ENCODE measurements at regions not wholly inside any gene's neighbourhood (a gene's known extent, or its start where the extent isn't known, plus 50 kb on each side); places are given as distances from the start of the nearest gene placed in this dataset.
"Not testable (repeated sequence)": the region's sequence is repeated elsewhere in the genome, so short reads cannot be mapped to it uniquely, and the experiment has no call there.

DNA sequence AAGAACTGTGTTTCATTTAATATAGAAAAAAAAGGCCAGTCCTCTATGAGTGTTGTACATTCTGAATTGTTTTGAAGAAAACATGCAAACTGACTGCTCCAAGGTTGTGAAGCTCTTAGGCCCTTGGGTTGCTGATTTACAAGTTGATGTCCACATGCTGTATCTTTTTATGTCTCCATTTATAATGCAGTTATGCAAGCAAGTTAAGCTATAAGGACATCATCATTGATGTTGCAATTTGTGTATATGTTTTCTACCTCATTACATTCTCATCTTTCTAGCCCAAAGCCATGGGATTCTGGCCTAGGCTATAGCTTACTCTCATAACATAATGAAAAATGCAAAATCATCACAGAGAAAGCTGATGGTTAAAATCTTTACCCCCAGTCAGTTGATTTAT lies 245.7 kb upstream of the AGTR1 start:
- ATAC-seq (no peak), DNase-seq (ENCODE audit: low spot score) (no peak)

DNA sequence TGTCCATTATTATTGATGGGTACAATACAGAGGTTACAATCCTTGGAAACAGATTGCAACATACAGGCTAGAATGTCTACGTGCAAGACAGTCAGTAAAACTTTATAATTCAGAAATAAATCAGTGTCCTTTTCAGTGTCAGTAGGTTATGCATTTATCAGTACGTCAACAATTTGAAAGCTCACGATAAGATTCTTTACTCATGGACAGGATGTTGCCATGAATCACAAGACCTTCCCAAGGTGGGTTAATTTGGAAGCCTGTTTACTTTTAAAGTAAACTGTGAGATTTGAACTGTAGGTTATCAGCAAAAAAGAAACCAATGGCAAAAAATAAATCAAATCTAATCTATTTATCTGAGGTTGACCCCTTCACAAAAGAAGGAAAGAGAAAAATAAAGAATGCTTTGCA lies 243.9 kb upstream of the AGTR1 start:
- no peak for DNase-seq (ENCODE audit: low spot score)
- ATAC-seq = no peak

DNA sequence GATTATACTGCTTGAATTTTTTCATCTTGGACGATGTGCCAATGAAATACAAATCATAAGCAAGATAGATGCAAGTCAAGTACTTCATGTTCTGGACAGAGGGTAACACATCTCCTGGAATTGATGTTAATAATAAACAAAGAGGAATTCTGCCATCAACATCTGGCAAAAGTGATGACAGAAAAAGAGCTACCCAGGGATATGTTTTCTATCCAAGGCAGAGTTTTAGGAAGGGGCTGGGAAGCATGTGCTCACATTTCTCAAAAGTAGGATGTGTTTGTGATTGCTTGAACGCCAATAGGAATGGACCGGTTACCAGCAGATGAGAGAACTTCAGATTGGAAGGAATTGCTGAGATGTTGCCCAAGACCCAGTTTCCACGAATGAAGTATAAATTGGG lies 242.6 kb upstream of the AGTR1 start:
- DNase-seq (ENCODE audit: low spot score) (no peak), ATAC-seq (no peak)

DNA sequence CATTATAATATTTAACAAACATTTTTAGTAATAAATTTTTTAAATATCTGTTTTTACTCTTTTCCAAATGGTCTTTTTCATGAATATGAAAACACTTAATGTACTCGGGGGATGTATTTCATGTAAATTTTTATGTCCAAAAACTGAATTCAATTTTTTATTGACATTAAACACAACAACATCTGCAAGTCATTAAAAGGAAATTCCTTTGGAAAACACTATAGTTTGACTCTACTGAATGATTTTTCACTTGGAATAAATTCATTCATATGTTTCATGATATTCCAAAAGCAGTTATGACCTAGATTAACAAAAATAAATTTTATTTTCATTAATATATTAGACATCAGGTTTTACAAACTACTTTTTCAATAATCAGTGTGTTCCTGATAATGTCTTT lies 239.8 kb upstream of the AGTR1 start:
- DNase-seq (ENCODE audit: low spot score) = no peak
- ATAC-seq = no peak

DNA sequence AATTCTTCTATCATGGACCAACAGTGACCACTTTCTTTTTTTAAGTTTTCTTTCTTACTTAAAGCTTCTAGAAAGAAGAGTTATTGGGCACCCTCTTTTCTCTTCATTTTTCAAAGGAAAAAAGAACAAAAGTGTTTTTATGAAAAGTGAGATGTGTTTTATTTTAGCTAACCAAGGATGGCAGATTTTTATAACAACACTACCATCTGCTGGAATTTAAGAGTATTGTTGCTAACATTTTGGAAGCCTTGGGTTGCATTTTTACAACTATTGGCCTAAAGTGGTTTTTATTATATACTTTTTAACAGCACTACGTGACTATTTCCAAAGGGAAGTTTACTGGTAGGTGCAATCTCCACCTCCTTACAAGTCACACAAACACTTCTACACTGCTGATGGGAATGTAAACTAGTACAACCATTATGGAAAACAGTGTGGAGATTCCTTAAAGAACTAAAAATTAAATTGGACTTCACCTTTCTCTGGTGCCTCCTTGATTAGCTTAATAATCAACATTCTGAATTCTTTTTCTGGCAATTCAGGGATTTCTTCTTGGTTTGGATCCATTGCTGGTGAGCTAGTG lies 237.7 kb upstream of the AGTR1 start:
- ATAC-seq = peak; percentile 78
- no peak for DNase-seq (ENCODE audit: low spot score)

DNA sequence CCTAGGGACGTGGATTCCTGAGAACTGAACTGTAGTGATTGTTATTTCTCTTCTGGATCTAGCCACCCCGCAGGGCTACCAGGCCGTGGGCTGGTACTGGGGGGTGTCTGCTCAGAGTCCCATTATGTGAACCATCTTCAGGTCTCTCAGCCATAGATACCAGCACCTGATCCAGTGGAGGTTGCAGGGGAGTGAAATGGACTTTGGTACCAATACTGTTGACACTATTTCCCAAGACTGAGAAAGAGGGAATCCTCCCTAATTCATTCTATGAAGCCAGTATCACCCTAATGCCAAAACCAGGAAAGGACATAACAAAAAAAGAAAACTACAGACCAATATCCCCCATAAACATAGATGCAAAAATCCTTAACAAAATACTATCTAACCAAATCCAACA lies 237.0 kb upstream of the AGTR1 start:
- ATAC-seq (peak; percentile 98), DNase-seq (ENCODE audit: low spot score) (peak; percentile 47)

DNA sequence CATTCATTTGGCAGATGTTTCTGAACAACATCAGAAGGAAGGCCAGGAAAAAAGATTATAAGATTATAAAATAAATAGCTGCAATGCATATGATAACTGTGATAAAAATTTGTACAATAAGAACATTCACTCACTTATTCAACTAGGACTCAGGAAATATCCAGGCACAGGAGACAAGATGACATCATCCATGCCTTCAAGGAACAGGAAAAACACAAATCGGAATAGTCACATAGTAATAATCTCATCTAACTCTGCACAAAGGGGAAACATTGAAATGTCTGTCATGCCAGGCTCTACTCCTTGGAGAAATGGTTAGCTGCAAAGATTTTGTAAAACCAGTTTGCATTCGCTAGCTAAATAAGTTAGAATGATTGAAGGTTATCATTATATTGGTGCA lies 233.5 kb upstream of the AGTR1 start:
- DNase-seq (ENCODE audit: low spot score) = no peak
- ATAC-seq = no peak

DNA sequence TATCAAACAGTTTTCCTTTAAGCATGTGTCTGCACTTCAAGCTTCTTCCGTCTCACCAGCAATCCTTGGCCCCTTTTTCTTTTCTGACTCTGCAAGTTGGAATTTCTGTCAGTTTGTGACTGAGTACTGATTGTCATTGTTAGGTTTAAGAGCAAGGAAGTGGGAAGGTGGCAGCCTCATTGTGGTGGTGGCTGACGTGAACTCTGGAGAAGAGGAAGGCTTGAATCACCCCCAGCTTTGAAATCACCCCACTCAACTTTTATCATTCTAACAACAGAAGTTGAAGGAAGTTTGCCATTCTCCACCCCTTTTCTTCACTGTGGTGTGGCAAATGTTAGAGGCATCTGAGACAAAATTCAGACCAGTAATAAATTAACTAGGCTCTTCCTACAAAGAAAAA lies 231.6 kb upstream of the AGTR1 start:
- DNase-seq (ENCODE audit: low spot score) = no peak
- ATAC-seq = no peak

DNA sequence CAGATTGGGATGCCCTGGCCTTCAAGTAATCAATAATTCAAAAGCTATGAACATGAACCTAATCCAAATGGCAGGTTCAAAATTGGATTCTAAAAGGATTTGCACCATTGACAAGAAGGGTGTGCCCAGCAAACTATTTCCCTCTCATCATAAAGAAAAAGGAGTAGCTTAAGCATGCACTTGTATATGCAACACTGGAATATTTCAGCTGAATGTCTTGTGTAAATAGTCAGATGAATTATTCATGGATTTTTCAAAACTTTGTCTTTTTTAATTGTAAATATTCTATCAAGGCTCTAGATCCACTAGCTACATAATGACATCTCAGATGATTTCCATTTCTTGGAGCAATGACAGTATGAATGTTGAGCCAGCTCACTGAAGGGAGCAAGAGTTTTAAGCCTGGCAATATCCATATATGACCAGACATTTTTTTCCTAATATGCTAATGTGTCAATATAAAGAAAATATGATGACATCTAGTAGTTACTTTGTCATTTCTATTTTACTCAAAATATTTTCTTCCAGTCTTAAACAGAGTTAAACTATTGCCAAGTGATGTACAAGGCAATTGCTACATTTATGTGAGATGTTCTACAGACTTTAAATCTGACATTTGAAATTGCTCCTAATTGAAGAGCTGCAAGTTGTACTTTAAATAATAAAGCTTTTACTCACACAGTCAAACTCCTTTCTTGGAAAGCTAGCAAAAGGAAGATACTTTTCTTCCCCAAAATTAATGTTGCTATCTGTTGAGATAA lies 230.5 kb upstream of the AGTR1 start:
- ATAC-seq = no peak

DNA sequence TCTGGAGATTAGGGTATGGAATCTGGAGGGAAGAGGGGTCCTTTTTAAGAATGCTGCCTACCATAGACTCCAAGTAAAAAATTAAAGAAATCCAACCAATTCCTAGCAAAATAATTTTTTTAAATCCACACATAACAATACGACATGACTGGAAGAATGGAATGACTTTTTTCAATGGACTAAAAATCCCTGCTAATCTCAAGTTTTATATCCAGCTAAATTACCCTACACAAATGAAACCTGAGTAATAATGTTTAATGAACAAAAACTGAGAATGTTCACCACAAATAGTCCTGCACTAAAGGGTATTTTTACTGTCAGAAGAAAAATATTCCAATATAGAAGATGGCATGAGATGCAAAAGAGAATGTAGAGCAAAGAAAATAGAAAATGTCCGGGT lies 220.3 kb upstream of the AGTR1 start:
- no peak for ATAC-seq
- no peak for DNase-seq (ENCODE audit: low spot score)

More for the DNA sequence above, 230.5 kb upstream of the AGTR1 start:
- DNase-seq (ENCODE audit: low spot score) = no peak

DNA sequence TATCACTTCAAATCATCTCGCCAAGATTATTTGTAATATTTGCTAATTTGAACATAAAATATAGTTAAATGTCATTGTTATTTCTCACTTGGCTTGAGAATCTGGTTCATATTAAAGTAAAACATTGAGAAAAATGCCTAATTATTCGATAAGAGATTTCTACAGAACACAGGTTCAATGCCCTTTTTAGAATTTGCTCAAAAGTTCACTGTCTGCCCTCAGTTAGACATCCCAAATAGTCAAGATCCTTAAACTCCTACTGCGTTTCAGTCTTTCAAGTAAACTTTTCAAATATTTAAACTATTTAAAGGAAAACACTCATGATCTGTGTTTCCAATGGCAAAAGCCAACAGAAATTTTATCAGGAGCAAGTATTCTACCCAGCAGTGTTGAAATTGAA lies 204.1 kb upstream of the AGTR1 start:
- no peak for DNase-seq (ENCODE audit: low spot score)
- no peak for ATAC-seq

DNA sequence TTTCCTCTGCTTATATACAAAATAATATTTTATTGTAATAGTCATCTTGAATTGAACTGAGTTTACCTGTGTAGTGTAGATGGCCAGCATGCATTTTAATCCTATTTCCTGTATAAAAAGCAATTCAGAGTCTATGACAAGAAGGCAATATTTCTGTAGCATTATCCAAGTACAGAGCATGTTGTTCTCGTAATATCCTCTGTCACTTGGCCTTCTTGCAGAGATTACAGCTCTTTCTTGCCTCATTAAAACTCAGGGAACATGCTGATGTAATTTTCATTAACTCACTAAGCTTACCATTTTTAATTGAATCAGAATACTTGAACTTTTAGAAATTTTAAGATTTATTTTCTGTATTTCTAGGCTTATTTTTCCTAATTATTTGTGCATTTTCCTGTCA lies 203.3 kb upstream of the AGTR1 start:
- no peak for ATAC-seq
- DNase-seq (ENCODE audit: low spot score) = no peak

DNA sequence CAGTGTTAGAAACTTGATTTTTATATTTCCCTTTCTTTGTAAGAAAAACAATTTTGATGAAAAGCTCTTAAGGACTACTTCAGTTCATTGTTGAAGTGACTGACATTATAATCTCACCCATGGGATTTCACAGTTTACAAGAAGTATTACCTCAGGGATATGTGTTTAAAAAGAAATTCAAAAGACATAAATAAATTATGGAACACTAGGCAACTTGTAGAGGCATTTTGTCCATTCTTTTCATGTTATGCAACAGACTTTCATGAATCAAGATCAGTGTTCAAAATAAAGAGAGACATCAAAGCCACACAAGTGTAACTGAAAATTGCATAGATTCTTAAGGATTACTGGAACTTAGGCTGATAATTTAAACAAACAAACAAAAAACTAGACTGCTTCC lies 196.8 kb upstream of the AGTR1 start:
- ATAC-seq (no peak), DNase-seq (ENCODE audit: low spot score) (no peak)

DNA sequence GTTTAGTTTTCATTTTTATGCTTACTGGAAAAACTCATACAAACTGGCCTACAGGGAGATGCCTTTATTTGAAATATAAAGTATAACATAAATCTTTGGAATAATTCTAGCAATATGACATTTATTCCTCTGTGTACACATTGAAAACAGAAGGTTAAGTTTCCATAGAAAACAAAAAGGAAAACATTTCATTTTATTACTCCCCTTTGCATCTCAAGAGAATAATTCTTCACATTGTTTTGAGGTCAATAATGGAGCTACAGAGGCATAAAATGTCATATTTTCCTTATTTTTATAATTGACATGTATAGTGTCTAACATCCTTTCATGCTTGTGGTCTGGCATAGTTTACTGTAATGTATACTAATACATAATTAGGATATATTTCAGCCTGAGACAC lies 187.6 kb upstream of the AGTR1 start:
- DNase-seq (ENCODE audit: low spot score) = no peak
- no peak for ATAC-seq

DNA sequence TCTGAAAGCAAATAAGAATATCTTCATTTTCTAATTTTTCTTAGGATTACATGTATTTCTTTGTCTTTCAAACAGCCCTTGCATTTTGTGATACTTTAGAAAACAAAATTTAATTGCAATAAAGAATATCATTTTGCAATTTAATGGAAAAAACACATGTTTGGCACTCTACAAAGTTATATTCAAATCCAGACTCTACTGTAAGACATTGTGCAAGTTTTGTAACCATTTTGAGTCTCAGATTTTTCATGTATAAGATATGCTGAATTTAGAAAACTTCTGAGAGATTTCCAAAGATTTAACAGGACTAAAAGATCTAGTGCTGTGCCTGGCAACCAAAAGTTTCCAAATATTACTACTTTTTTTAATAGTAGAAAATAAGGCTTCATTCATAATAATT lies 187.1 kb upstream of the AGTR1 start:
- DNase-seq (ENCODE audit: low spot score) (no peak), ATAC-seq (no peak)

DNA sequence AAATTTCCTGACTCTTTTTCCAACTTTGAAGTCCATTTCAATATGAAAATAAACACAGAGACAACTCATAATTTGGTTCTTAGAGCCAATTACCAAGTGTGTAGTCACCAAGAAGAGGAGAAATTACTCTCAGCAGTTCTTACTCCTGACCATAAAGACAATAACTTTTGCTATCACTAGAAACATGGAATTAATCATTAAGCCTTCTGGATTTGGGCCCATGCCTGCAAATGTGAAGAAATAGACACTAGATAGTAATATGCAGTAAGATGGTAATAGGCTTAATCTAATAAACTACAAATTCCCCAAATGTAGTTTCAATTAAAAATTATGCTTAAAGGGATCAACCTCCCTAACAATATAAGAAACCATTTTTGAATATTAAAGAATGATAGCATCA lies 185.1 kb upstream of the AGTR1 start:
- peak; percentile 74 for ATAC-seq

DNA sequence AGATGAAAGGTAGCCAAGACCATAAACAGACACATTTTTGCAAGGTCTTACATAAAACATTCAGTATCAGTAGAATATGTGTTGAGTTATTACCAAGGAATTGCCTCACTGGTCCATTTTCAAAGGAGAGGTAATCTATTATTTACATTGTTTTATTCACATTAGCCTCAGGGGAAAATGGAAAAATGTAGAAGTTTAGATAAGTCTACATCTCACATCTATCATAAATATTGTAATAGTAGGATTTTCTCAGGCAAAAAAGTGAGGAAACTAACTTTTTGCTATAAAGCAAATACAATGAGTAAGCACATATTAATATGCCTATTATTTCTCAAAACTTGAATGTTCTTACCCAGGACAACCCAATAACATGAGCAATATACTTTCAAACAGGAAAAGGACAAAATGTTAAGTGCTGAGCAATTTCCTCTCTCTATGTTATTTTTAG lies 184.6 kb upstream of the AGTR1 start:
- no peak for DNase-seq (ENCODE audit: low spot score)
- no peak for ATAC-seq

More for the DNA sequence above, 185.1 kb upstream of the AGTR1 start:
- no peak for DNase-seq (ENCODE audit: low spot score)

DNA sequence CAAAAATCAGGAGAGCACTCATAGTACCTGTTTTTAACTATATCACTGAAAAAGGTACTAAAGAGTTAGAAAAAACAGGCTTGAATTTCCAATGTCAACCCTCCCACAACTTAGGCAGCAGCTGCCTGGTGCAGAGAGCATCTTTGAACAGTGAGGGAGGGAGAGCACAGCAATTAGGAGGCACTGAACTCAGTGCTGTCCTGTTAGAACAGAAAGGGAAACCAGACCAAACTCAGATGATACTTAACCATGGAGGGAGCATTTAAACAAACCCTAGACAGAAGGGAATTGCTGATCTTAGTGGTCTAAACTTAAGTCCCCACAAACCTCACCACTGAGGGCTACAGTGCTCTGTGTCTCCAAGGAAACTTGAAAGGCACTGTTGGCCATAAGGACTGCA lies 179.2 kb upstream of the AGTR1 start:
- no peak for DNase-seq (ENCODE audit: low spot score)
- ATAC-seq = no peak

DNA sequence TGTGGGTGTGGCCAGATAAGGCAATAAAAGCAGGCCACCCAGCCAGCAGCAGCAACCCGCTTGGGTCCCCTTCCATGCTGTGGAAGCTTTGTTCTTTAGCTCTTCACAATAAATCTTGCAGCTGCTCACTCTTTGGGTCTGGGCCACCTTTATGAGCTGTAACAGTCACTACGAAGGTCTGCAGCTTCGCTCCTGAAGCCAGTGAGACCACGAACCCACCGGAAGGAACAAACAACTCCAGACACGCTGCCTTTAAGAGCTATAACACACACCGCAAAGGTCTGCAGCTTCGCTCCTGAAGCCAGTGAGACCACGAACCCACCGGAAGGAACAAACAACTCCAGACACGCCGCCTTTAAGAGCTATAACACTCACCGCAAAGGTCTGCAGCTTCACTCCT lies 172.1 kb upstream of the AGTR1 start:
- ATAC-seq; DNase-seq (ENCODE audit: low spot score): not testable (repeated sequence)

DNA sequence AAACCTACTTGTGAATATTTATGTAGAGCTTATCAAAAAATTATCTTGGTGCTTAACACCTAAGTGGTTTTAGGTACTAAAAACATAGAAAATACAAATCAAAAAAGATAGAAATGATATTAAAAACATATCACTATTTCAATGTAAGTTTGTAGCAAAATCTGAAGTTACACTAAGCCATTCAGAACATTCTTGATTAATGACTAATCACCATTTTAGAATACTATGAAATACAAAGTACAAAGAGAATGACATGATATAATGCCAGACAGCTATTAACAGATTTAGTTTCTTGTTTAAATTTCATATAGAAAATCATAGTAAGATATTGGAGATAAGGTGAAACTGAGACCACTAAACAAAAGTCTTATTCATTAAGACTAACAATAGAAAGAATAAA lies 169.7 kb upstream of the AGTR1 start:
- no peak for DNase-seq (ENCODE audit: low spot score)
- ATAC-seq = no peak

DNA sequence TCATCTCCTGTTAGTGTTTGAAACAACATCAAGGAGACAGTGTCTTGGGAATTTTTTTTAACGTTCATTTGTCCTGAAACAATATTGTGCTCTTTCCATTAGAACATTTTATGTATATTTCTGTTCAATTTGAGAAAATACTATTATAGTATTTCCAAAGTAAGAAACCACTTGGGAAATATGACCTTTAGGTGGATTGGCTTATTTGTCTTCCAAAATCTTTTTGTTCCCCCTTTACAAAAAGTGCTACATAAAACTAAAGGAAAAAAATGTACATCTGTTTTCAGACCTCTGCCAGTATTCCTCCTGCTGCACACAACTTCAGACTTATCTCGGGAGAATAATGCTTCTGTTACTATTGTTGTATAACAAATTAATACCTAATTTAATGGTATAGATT lies 165.9 kb upstream of the AGTR1 start:
- ATAC-seq = no peak
- DNase-seq (ENCODE audit: low spot score) = no peak

DNA sequence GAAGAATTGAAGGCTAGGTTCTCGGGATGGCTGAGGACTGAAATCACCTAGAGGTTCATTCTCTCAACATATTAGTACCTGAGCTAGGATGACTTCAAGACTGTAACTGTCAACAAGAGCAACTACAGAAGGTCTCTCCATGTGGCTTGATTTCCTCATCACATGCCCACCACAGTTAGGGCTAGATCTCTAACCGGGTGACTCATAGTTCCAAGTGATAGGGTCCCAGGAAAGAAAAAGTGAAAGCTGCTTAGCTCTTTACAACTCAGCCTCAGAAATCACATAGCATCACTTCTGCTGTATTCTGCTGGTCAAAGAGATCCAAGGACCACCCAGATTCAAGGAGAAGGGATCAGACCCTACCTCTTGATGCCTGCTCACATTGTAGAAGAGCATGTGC lies 165.4 kb upstream of the AGTR1 start:
- no peak for DNase-seq (ENCODE audit: low spot score)
- no peak for ATAC-seq

DNA sequence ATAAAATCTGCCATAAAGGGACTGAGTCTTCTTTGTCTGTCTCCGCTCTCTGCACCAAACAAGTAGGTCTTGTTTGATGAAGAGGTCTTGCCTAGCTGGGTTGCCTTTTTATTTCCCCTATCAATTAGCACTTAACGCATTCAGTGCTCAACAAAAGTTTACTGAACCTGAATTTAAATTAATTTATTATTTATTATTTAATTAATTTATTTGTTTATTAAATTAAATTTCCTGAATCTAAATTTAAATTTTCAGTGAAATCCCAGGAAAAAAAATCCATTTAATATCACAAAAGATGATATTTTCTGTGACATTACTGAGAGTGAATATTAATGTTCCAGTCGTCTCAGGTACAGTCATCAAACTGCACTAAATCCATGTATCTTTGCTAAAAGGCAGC lies 164.9 kb upstream of the AGTR1 start:
- no peak for DNase-seq (ENCODE audit: low spot score)
- no peak for ATAC-seq
